Suprapubic skin (tissue), 4 donors: ENCODE measurements at regions not wholly inside any gene's neighbourhood (a gene's known extent, or its start where the extent isn't known, plus 50 kb on each side); places are given as distances from the start of the nearest gene placed in this dataset.

Experiments
- DNase-seq, 2 donors: peaks; one replicate each; pipeline ENCODE4 v3.0.0-alpha.2; 2019; ENCODE audit warnings: low spot score in 2 of 2
- H3K27ac ChIP-seq: fragments of 200-600 bp; sonication (generic); one replicate; pipeline ENCODE4 v1.5.1; 2019
- H3K27me3 ChIP-seq: fragments of 200-600 bp; sonication (generic); one replicate; pipeline ENCODE4 v1.5.1; 2019
- H3K36me3 ChIP-seq: fragments of 200-600 bp; sonication (generic); one replicate; pipeline ENCODE4 v1.5.1; 2019
- H3K4me1 ChIP-seq: fragments of 200-600 bp; sonication (generic); one replicate; pipeline ENCODE4 v1.5.1; 2019
- H3K4me3 ChIP-seq: fragments of 200-600 bp; sonication (generic); one replicate; pipeline ENCODE4 v1.5.1; 2019; ENCODE audit warnings: mild to moderate bottlenecking
- H3K9me3 ChIP-seq: fragments of 200-600 bp; sonication (generic); one replicate; pipeline ENCODE4 v1.5.1; 2019
- CTCF ChIP-seq, 2 donors: fragments of 200-600 bp in 1 of 2; fragments of 450-650 bp in 1 of 2; sonication (generic) in 1 of 2; IDR thresholded peaks; one replicate each; pipeline ENCODE4 v1.5.1; 2016 to 2019; ENCODE audit warnings: antibody characterized with exemption in 2 of 2, mild to moderate bottlenecking in 1 of 2, moderate library complexity in 1 of 2
- EP300 ChIP-seq: sonication (generic); formaldehyde crosslinking; IDR thresholded peaks from one replicate; pipeline ENCODE4 v1.6.1; 2017; ENCODE audit warnings: antibody characterized with exemption
- POLR2A ChIP-seq, 2 donors: fragments of 450-650 bp; IDR thresholded peaks; one replicate each; pipeline ENCODE4 v1.6.1; 2017; ENCODE audit warnings: antibody characterized with exemption in 2 of 2, mild to moderate bottlenecking in 2 of 2, moderate library complexity in 2 of 2
- POLR2AphosphoS5 ChIP-seq, 3 donors: sonication (generic); formaldehyde crosslinking; IDR thresholded peaks; one replicate each; pipeline ENCODE4 v1.6.1; 2017; ENCODE audit warnings: antibody characterized with exemption in 3 of 3
- WGBS: methylation state at CpG from one replicate; pipeline ENCODE4 v1.1.5; 2018; 5-methylcytosine and 5-hydroxymethylcytosine counted together

DNA sequence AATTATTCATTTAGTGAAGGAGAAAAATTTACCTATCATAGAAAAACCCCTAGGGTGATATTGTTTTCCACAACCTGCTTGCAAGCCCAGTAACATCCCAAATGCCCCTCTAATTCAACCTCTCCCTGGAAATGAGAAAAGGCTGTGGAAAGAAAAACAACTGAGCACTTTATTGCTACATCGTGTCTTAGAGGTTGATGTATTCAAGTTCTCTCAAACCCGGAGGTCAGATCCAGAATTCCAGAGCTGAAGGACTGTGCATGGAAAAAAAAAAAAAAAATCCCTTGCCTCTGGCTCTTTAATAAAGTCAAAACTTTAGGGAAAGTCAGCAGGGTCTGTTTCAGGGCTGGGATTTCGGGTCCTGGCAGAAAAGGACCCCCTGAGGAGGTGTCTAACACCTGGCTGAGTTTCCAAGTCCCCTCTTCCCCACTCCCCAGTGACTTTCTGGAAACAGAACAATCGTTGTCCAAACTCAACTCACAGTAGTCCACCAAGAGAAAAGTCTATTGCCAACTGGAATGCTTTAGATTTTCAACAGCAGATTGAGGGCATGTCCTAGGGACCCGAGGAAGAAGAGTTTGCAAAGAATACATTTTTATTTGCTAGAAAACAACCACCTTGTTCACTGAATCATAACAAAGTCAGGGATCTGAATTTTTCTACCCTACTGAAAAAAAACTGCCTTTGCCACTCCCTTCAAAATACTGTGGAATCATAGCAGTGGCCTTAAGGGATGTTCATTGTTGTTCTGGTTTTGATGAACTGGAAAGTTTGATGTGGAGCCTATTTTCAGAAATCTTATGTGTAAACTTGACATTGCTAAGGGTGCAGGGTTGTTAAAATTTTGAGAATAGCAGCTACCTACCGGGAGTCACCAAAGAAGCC lies 207.5 kb upstream of the ADAMTS9 start:
- H3K27me3 ChIP-seq = no peaks in the 10 kb centered on the region
- no peaks in the 10 kb centered on the region for H3K9me3 ChIP-seq
- H3K4me3 ChIP-seq = no peak overlapping the region
- 62% methylated on average over 6 of the region's 6 CpGs for WGBS
- no peaks in the 10 kb centered on the region for H3K36me3 ChIP-seq
- H3K4me1 ChIP-seq = peaks cover 5% of the 10 kb centered on the region
- no peak for DNase-seq
- TF ChIP-seq CTCF (IDR thresholded peaks at IDR 0.05) = no peak
- no peak for TF ChIP-seq EP300
- no peak for TF ChIP-seq POLR2A (IDR thresholded peaks at IDR 0.05)
- no peak for TF ChIP-seq POLR2AphosphoS5 (IDR thresholded peaks at IDR 0.05)
- no peak overlapping the region for H3K27ac ChIP-seq

GRCh38 chr3:64894006-64894405 lies 206.2 kb upstream of the ADAMTS9 start:
- no peak for TF ChIP-seq CTCF (IDR thresholded peaks at IDR 0.05)
- H3K4me3 ChIP-seq = no peak overlapping the region
- 74% methylated on average over 5 of the region's 5 CpGs for WGBS
- no peaks in the 10 kb centered on the region for H3K4me1 ChIP-seq
- H3K9me3 ChIP-seq = no peaks in the 10 kb centered on the region
- H3K27me3 ChIP-seq = no peaks in the 10 kb centered on the region
- DNase-seq = no peak
- no peak overlapping the region for H3K27ac ChIP-seq
- H3K36me3 ChIP-seq = no peaks in the 10 kb centered on the region

- Histone ChIP-seq H3K27me3 (no peaks in the 10 kb centered on the region), H3K4me1 (no peaks in the 10 kb centered on the region), H3K9me3 (no peaks in the 10 kb centered on the region), H3K4me3 (no peak overlapping the region), H3K36me3 (no peaks in the 10 kb centered on the region), H3K27ac (no peak overlapping the region)
- no peak for DNase-seq
- TF ChIP-seq EP300 = no peak
- no peak for TF ChIP-seq CTCF (IDR thresholded peaks at IDR 0.05)
- no peak for TF ChIP-seq POLR2A (IDR thresholded peaks at IDR 0.05)
- no peak for TF ChIP-seq POLR2AphosphoS5 (IDR thresholded peaks at IDR 0.05)
- WGBS = 94% methylated on average over 5 of the region's 5 CpGs
Measured at GRCh38 chr3:64892671-64893309, 205.0 kb upstream of the ADAMTS9 start.

DNA sequence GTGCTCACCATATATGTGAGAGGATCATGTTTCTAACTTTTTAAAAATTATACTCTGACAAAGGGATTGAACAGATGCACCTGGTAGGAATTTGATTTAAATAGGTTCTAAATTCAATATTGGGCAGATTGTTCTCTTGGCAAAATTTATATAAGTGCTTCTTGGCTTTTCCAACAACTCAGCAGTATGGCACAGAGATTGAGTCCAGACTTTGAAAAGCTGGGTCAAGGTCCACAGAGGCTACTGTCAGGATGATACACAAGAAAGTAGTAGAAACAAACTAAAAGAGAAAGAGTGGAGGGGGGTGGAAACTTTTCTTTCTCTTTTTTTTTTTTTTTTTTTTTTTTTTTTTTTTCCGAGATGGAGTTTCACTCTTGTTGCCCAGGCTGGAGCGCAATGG lies 203.2 kb upstream of the ADAMTS9 start:
- no peaks in the 10 kb centered on the region for H3K9me3 ChIP-seq
- H3K36me3 ChIP-seq = no peaks in the 10 kb centered on the region
- no peaks in the 10 kb centered on the region for H3K27me3 ChIP-seq
- H3K27ac ChIP-seq = no peak overlapping the region
- H3K4me1 ChIP-seq = no peaks in the 10 kb centered on the region
- H3K4me3 ChIP-seq = no peak overlapping the region
- TF ChIP-seq POLR2A (IDR thresholded peaks at IDR 0.05) (no peak), EP300 (no peak), CTCF (IDR thresholded peaks at IDR 0.05) (no peak), POLR2AphosphoS5 (IDR thresholded peaks at IDR 0.05) (no peak)
- DNase-seq = no peak
- 90% methylated on average over 2 of the region's 2 CpGs for WGBS

DNA sequence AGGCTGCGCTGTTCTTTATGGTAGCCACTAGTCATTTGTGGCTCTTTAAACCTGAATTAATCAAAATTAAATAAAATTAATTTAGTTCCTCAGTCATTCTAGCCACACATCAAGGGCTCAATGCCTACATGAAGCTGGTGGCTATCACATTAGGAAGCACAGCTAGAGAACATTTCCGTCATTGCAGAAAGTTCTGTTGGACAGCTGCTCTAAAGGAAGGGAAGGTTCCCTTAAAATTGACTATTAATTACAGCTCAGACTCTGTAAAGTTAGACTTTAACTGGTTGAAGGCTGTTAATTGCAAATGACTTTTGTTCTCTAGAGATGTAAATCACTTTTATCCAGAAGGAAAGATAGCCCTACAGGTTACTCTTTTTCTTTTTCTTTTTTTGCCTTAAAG lies 202.7 kb upstream of the ADAMTS9 start:
- 90% methylated on average over 2 of the region's 2 CpGs for WGBS
- no peak overlapping the region for H3K4me3 ChIP-seq
- H3K27ac ChIP-seq = no peak overlapping the region

More for the DNA sequence above, 202.7 kb upstream of the ADAMTS9 start:
- H3K36me3 ChIP-seq = no peaks in the 10 kb centered on the region
- no peaks in the 10 kb centered on the region for H3K27me3 ChIP-seq
- TF ChIP-seq EP300 (no peak), POLR2AphosphoS5 (IDR thresholded peaks at IDR 0.05) (no peak), CTCF (IDR thresholded peaks at IDR 0.05) (no peak), POLR2A (IDR thresholded peaks at IDR 0.05) (no peak)
- H3K4me1 ChIP-seq = no peaks in the 10 kb centered on the region
- H3K9me3 ChIP-seq = no peaks in the 10 kb centered on the region
- DNase-seq = no peak
